HG03175 (cell line): ENCODE measurements at regions not wholly inside any gene's neighbourhood (a gene's known extent, or its start where the extent isn't known, plus 50 kb on each side); places are given as distances from the start of the nearest gene placed in this dataset.

ENCODE experiments used
- ATAC-seq: cut with Tn5 transposase; IDR thresholded peaks from one replicate; pipeline ENCODE4 v1.9.1; 2021; ENCODE audit warnings: mild to moderate bottlenecking, moderate library complexity; ENCODE audit not compliant: unreplicated experiment

GRCh38 chr6:166754218-166755030, 127.4 kb upstream of the RPS6KA2 start:
- no peak for ATAC-seq

- no peak for ATAC-seq
Measured at GRCh38 chr6:166752928-166753721, 126.1 kb upstream of the RPS6KA2 start.

DNA sequence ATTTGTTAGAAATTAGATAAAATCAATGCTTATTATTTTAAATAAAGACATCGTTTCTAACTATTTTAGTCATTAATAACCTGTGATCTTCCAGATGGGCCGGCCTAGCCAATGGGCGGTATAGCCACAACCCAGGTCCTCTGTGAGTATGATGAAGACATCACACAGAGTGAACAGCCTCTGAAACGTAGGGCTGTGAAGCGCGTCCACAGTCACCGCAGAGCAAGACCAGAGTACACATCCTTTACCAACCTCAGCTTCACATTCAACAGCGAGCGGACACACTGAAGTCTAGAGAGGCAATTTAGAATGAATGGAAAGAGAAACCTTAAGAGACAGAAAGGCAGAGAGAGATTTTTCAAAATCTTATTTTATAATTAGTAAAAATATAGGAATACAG, 125.0 kb upstream of the RPS6KA2 start:
- ATAC-seq, result peak; percentile 95

GRCh38 chr6:166751051-166751595, 124.1 kb upstream of the RPS6KA2 start:
- peak; percentile 71 for ATAC-seq

DNA sequence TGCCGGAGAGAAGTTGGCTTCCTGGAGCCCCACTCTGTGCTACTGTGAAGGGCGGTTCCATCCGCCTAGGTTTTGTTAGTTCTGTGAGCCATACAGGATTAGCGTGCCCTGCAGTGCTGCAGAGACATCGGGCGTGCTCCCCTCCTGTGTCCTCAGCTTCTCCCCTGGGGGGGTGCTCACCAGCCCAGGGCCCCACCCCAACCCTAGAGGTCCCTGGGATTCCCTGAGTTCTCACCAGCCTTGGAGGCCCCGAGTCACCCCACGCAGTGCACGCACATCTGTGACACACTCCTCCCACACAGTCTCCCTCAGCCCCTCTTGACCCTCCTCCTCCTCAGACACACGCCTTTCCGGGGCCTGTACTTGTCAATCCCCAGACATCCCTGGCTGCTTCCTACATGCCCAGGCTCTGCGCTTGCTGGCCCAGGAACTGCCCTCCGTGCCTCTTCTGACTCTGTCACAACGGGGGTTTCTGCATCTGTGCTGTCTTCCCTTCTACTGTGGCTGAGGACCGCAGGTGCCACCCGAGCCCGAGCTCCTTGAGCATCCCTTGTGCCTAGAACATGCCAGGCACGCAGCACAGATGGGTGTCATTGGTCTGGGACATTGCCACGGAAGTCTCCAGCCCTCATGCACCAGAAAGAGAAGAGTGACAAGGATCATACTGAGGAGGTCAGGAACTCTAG, 123.2 kb upstream of the RPS6KA2 start:
- no peak for ATAC-seq

GRCh38 chr6:166749666-166750065, 122.6 kb upstream of the RPS6KA2 start:
- ATAC-seq, result no peak

DNA sequence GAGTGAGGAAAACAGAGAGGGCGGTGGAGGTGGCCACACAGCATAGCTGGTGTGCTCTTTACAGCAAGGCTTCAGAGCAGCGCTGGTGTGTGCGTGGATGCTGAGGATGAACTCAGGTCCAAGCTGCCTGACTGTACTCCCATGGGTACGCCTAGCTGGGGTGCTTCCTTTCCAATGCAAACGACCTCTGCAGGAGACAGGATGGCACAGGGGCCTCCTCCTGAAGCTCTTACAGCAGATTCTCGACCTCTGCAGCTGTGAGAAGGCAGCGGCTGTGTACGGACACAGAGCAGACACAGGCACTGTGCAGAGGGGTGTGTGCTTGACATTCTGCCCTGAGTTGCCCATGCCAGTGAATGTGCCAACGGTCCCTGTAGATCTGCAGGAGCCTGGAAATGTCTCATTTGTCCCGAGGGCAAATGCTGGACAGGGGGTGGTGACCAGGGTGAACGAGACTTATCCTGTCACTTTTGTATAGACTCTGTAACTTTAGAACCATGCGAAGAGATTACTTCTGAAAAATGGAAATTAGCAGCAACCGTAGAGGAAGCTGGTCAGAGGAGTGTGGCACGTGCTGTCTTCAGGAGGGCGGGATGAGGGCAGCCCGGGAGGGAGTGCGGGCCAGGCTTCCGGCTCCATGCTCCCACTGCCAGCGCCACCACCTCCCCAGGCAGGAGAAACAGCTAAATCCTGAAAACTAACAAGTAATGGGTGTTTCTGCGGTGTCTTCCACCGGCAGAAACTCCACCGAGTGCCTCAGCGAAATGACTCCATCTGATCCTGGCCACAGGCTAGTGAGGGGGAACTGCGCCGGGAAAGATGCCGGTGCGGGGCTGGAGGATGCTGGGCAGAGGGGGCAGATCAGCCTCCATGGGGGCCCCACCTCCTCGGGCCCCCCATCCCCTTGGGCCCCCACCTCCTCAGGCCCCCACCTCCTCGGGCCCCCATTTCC, 120.9 kb upstream of the RPS6KA2 start:
- no peak for ATAC-seq

- no peak for ATAC-seq
Measured at GRCh38 chr6:166745801-166746668, 119.0 kb upstream of the RPS6KA2 start.

GRCh38 chr6:166744223-166745134, 117.4 kb upstream of the RPS6KA2 start:
- ATAC-seq, result no peak

DNA sequence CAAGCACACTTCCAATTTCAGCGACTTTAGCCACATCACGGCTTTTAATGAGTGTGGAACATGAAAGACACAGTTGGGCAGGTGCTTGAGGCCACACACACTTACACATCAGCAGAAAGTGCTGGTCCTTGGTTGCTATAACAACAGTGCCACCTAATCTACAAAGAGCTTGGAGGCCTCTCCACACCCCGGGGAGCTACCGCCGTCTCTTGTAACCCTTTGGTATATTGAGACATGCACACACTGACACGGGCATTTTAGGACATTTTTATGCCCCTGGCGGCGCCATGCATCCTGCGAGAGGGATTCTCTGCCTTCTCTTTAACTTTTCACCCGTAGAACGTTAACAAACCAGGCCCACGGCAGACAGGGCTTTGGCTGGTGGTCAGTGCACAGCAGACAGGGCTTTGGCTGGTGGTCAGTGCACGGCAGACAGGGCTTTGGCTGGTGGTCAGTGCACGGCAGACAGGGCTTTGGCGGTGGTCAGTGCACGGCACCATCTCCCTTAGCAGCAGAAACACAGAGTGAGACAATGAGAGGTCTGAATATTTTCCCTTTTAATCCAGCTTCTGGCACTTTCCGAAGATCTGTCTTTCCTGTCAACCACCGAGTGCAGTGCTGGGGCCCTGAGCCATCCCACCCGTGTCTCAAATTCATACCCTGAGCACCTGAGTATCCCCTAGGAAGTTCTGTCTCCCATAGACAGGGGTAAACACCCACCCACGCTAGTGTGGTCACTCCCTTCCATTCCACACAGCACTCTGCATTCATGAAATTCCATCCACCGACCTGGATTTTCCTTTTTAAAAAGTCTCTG, 116.6 kb upstream of the RPS6KA2 start:
- ATAC-seq, result no peak

DNA sequence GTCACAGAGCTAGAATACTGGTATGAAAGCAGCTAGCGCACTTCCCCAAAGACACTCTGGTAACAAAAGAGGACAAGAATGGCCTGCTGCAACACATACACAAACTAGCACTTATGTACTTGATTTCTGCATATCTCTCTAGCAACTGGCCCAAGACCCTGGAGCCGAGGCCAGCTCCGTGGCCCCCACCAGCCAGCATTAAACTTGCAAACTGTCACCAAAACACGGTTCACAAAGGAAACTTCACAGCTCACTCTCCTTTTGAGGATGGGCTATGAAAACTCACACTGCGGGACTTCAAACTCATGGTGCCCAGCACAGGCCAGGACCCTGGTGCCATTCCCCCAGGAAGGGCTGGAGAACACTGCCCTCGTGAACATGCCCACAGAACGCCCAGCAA, 115.9 kb upstream of the RPS6KA2 start:
- no peak for ATAC-seq

DNA sequence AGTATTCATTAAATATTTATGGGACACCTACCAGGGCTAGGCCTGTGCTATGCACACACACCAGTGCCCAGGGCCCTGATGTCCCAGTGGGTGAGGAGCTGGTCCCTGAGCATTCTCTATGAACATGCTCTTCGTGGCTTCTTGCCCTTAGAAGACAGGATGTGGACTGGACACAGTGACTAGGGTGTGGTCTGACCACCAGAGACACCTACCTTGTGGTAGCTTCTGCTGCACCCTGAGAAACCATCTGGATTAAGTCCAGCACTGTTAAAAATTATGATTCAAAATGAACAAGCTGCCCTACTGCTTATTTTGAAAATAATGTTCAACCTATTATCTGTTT, 112.9 kb upstream of the RPS6KA2 start:
- ATAC-seq, result no peak

- no peak for ATAC-seq
Measured at GRCh38 chr6:166739117-166739975, 112.3 kb upstream of the RPS6KA2 start.

GRCh38 chr6:166738386-166739116, 111.5 kb upstream of the RPS6KA2 start:
- ATAC-seq, result no peak

- no peak for ATAC-seq
Measured at GRCh38 chr6:166737261-166737660, 110.2 kb upstream of the RPS6KA2 start.

DNA sequence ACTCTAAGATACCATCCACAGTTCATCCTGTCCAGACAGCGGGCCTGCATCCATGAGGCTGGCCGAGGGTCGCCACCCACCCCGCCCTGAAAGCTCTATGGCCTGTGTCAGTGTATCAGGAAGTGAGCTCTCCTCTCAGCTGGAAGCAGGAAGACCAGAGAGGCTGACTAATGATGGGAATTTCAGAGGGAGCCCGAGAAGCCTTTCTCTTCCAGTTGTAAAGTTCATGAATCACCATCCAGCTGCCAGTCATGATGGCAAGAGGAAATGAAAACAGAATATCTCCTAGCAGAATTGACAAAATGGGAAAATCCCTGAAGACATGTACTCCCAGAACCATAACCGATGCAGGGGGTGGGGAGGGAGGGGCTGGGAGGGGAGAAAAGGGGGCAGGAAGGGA, 109.6 kb upstream of the RPS6KA2 start:
- no peak for ATAC-seq
